Keratinocyte (primary cell): ENCODE measurements at regions not wholly inside any gene's neighbourhood (a gene's known extent, or its start where the extent isn't known, plus 50 kb on each side); places are given as distances from the start of the nearest gene placed in this dataset.

Experiments
- EZH2 ChIP-seq: IDR thresholded peaks from one replicate; pipeline ENCODE4 v1.6.1; 2012; ENCODE audit warnings: inconsistent platforms, mild to moderate bottlenecking, low read length, moderate library complexity
- TF ChIP-seq, protein P1 (sequence below), 3 experiments: IDR thresholded peaks in 1 of 3; conservative IDR thresholded peaks in 1 of 3; optimal IDR thresholded peaks in 1 of 3; 2 replicates in 2 of 3; 3 replicates in 1 of 3; pipeline versions ENCODE3 to v1.5.1; 2011; ENCODE audit warnings: low read length in 3 of 3, mild to moderate bottlenecking in 3 of 3, moderate library complexity in 2 of 3, control low read depth in 1 of 3, inconsistent platforms in 1 of 3; ENCODE audit not compliant: insufficient read depth in 2 of 3; ENCODE audit errors: extremely low read depth in 1 of 3

DNA sequence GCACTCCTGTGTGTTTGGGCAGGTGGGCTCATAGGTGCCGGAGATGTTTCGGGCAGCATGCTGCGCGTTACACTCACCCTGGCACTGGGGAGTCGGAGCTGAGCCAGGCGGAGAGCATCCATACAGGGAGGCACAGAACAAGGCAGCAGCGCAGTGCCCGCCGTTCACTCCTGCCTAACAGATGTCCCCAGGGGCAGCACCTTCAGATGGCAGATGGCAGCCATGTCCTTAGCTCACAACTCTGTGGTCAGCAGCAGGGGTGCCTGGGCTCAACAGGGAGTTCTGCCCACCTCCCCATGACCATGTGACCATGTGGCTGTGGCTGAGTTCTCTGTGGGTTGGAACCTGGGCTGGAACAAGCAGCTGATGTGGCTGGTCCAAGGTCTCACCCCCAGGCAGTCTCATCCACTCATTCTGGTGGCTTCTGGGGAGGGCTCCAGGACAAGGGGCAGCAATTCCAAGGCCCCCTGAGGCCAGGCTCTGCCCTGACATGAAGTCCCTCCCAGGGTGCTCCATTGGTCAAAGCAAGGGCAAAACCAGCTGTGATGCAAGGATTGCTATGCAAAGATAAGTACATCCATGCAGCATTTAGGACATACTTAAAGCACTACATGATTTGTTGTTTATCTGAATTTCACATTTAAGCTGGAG lies 64.2 kb downstream of the MRPL36 start:
- TF ChIP-seq, protein P1, sequence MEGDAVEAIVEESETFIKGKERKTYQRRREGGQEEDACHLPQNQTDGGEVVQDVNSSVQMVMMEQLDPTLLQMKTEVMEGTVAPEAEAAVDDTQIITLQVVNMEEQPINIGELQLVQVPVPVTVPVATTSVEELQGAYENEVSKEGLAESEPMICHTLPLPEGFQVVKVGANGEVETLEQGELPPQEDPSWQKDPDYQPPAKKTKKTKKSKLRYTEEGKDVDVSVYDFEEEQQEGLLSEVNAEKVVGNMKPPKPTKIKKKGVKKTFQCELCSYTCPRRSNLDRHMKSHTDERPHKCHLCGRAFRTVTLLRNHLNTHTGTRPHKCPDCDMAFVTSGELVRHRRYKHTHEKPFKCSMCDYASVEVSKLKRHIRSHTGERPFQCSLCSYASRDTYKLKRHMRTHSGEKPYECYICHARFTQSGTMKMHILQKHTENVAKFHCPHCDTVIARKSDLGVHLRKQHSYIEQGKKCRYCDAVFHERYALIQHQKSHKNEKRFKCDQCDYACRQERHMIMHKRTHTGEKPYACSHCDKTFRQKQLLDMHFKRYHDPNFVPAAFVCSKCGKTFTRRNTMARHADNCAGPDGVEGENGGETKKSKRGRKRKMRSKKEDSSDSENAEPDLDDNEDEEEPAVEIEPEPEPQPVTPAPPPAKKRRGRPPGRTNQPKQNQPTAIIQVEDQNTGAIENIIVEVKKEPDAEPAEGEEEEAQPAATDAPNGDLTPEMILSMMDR (optimal IDR thresholded peaks at IDR 0.05 in 1 of 3, IDR thresholded peaks at IDR 0.05 in 1 of 3, conservative IDR thresholded peaks at IDR 0.05 in 1 of 3; ENCODE audit: extremely low read depth in 1 of 3, insufficient read depth in 2 of 3, low read length in 3 of 3), result no peak
- no peak for TF ChIP-seq EZH2
